ENCODE measurements at regions not wholly inside any gene's neighbourhood (a gene's known extent, or its start where the extent isn't known, plus 50 kb on each side); places are given as distances from the start of the nearest gene placed in this dataset.

DNA sequence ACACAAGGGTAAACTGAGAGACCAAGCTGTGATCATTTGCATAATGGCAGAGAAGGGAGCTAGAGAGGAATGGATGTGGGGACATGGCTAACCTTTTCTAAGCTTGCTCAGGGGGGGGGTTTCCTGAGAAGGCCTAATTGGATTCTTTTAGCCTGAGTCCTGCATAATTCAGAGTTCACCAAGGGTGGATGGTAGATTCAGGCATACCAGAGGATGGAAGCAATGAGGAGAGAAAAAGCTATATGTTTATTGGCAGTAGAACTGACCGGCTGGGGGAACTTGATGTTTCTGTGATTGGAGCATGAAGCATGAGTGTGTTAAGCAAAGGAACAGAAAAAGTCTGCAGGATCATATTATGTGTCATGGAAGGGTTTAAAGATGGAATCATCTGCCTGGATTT lies 65.9 kb upstream of the KLF12 start:
- DNase-seq (ENCODE audit: low read depth) = no peak

- DNase-seq (ENCODE audit: low read depth) = no peak
Measured at GRCh38 chr13:74197677-74198429, 63.6 kb upstream of the KLF12 start.

DNA sequence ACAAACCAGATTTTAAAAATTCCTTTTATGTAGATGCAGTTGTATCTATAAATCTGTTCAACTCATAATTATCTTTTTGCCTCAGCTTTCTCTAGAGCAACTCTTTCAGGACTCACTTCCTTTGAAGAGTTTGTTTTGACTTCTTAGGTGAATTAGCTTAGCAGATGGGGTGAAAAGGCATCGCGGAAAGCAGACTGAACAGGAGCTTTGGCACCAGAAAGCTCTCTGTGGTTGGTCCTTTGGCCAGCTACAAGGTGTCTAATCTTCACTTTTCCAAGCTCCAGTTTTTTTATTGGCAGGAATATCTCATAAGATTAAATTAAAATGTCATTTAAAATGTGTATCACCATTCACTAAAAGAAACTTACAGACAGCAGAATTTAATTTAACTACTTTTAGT lies 60.6 kb upstream of the KLF12 start:
- DNase-seq (ENCODE audit: low read depth) = no peak

- DNase-seq (ENCODE audit: low read depth) = no peak
Measured at GRCh38 chr13:74193391-74193790, 59.2 kb upstream of the KLF12 start.

- DNase-seq (ENCODE audit: low read depth) = no peak
Measured at GRCh38 chr13:74191410-74191809, 57.2 kb upstream of the KLF12 start.

DNA sequence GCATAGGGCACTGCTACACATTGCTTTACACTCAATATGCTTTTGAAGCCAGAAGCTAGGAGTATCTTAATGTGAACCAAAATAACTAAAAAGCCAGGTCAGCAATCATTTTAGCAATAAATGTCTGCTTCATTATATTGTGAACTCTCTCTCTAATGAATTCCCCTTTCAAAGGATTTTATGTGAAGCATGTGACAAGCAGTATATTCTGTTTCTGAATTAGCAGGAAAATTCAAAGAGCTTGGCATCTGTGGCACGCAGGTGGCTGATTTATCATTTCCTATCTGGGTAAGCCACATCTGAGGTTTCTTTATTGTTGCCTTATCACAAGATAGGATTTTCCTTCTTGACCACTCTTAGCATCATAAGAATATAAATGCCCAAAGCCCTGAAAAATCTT lies 56.8 kb upstream of the KLF12 start:
- DNase-seq (ENCODE audit: low read depth) = no peak

GRCh38 chr13:74187564-74187963 lies 53.4 kb upstream of the KLF12 start:
- no peak for DNase-seq (ENCODE audit: low read depth)

- DNase-seq (ENCODE audit: low read depth) = no peak
Measured at GRCh38 chr13:74184283-74184682, 50.1 kb upstream of the KLF12 start.

All from non-pigmented ciliary epithelial cell (primary cell).